Fibroblast of lung (primary cell): ENCODE measurements at regions not wholly inside any gene's neighbourhood (a gene's known extent, or its start where the extent isn't known, plus 50 kb on each side); places are given as distances from the start of the nearest gene placed in this dataset.

Experiments used
- DNase-seq, 2 donors: peaks; one replicate each; pipeline versions ENCODE4 v3.0.0 to v3.0.0-alpha.2; 2010; ENCODE audit warnings: low read depth in 2 of 2
- H2AFZ ChIP-seq: 2 replicates; pipeline ENCODE4 v1.5.1; 2012; ENCODE audit warnings: low read length, control low read depth, inconsistent platforms
- H3K27ac ChIP-seq: 2 replicates; pipeline ENCODE4 v1.5.1; 2011; ENCODE audit warnings: low read length, control low read depth; ENCODE audit not compliant: insufficient read depth
- H3K27me3 ChIP-seq: 2 replicates; pipeline ENCODE4 v1.5.1; 2011; ENCODE audit warnings: mild to moderate bottlenecking, low read length; ENCODE audit not compliant: control insufficient read depth, insufficient read depth
- H3K36me3 ChIP-seq: 2 replicates; pipeline ENCODE4 v1.5.1; 2011; ENCODE audit warnings: low read length; ENCODE audit not compliant: control insufficient read depth, insufficient read depth
- H3K4me1 ChIP-seq: 2 replicates; pipeline ENCODE4 v1.5.1; 2011; ENCODE audit warnings: low read length; ENCODE audit not compliant: control insufficient read depth, insufficient read depth; ENCODE audit errors: extremely low read depth
- H3K4me2 ChIP-seq: 2 replicates; pipeline ENCODE4 v1.5.1; 2011; ENCODE audit warnings: low read length, control low read depth; ENCODE audit not compliant: insufficient read depth; ENCODE audit errors: extremely low read depth
- H3K4me3 ChIP-seq, 4 experiments: fragments of 200-600 bp in 1 of 4; sonication (generic) in 1 of 4; replicated peaks in 1 of 4; 2 replicates each; pipeline ENCODE4 v1.5.1; 2011 to 2016; ENCODE audit warnings: low read length in 4 of 4, low read depth in 3 of 4, mild to moderate bottlenecking in 3 of 4, control low read depth in 2 of 4, inconsistent platforms in 1 of 4, mixed read lengths in 1 of 4; ENCODE audit not compliant: insufficient read depth in 1 of 4; ENCODE audit errors: control extremely low read depth in 1 of 4
- H3K79me2 ChIP-seq: 2 replicates; pipeline ENCODE4 v1.5.1; 2012; ENCODE audit warnings: mild to moderate bottlenecking, low read length, inconsistent platforms; ENCODE audit not compliant: control insufficient read depth, insufficient read depth
- H3K9ac ChIP-seq: 2 replicates; pipeline ENCODE4 v1.5.1; 2011; ENCODE audit warnings: mild to moderate bottlenecking, low read length, control low read depth; ENCODE audit not compliant: insufficient read depth
- H3K9me3 ChIP-seq: 2 replicates; pipeline ENCODE4 v1.5.1; 2012; ENCODE audit warnings: low read depth, low read length; ENCODE audit not compliant: control insufficient read depth, insufficient read depth
- H4K20me1 ChIP-seq: 2 replicates; pipeline ENCODE4 v1.5.1; 2011; ENCODE audit warnings: low read length; ENCODE audit not compliant: control insufficient read depth, insufficient read depth; ENCODE audit errors: extremely low read depth
- CTCF ChIP-seq, 2 donors: IDR thresholded peaks in 1 of 2; conservative IDR thresholded peaks in 1 of 2; 1 replicate in 1 of 2; 2 replicates in 1 of 2; pipeline ENCODE4 v1.5.1; 2011 to 2012; ENCODE audit warnings: low read length in 2 of 2, control low read depth in 1 of 2, inconsistent platforms in 1 of 2, low read depth in 1 of 2, mild to moderate bottlenecking in 1 of 2
- EZH2 ChIP-seq: IDR thresholded peaks from 2 replicates; pipeline ENCODE4 v1.5.1; 2012; ENCODE audit warnings: low read length, control low read depth, mild to moderate bottlenecking; ENCODE audit errors: missing control alignments

GRCh38 chr14:97058074-97058467 lies 260.9 kb downstream of the VRK1 start:
- no peaks in the 10 kb centered on the region for H4K20me1 ChIP-seq
- no peak for TF ChIP-seq CTCF (conservative IDR thresholded peaks at IDR 0.05 in 1 of 2, IDR thresholded peaks at IDR 0.05 in 1 of 2; ENCODE audit: low read depth in 1 of 2, low read length in 2 of 2)
- TF ChIP-seq EZH2, result no peak

DNA sequence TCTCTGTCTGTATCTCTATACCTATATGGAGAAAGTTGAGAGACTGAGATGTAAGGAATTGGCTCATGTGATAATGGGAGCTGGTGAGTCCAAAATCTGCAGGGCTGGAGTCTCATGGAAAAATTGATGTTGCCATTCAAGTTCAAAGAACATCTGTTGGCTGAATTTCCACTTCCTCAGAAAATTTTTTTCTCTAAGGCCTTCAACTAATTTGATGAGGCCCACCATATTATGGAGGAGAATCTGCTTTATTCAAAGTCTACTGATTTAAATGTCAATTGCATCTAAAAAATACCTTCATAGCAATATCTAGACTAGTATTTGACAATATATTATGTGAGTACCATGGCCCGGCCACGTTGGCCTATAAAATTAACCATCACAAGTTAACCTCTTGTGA lies 261.4 kb downstream of the VRK1 start:
- H3K4me3 ChIP-seq, result no peak overlapping the region
- no peak overlapping the region for H2AFZ ChIP-seq
- H3K9me3 ChIP-seq, result no peaks in the 10 kb centered on the region
- no peaks in the 10 kb centered on the region for H4K20me1 ChIP-seq
- H3K36me3 ChIP-seq, result no peaks in the 10 kb centered on the region
- no peak for TF ChIP-seq EZH2
- TF ChIP-seq CTCF (conservative IDR thresholded peaks at IDR 0.05 in 1 of 2, IDR thresholded peaks at IDR 0.05 in 1 of 2; ENCODE audit: low read depth in 1 of 2, low read length in 2 of 2), result no peak
- no peaks in the 10 kb centered on the region for H3K4me1 ChIP-seq
- no peak overlapping the region for H3K4me2 ChIP-seq
- no peaks in the 10 kb centered on the region for H3K27me3 ChIP-seq
- no peaks in the 10 kb centered on the region for H3K79me2 ChIP-seq
- DNase-seq, result no peak
- H3K9ac ChIP-seq, result no peak overlapping the region
- H3K27ac ChIP-seq, result no peak overlapping the region

More at GRCh38 chr14:97058074-97058467, 260.9 kb downstream of the VRK1 start:
- no peak overlapping the region for H3K9ac ChIP-seq
- no peak overlapping the region for H3K4me2 ChIP-seq
- no peaks in the 10 kb centered on the region for H3K36me3 ChIP-seq
- H3K4me1 ChIP-seq, result no peaks in the 10 kb centered on the region
- H3K4me3 ChIP-seq, result no peak overlapping the region
- H3K27me3 ChIP-seq, result no peaks in the 10 kb centered on the region
- H3K9me3 ChIP-seq, result no peaks in the 10 kb centered on the region
- no peak for DNase-seq
- no peak overlapping the region for H2AFZ ChIP-seq
- no peaks in the 10 kb centered on the region for H3K79me2 ChIP-seq
- no peak overlapping the region for H3K27ac ChIP-seq

DNA sequence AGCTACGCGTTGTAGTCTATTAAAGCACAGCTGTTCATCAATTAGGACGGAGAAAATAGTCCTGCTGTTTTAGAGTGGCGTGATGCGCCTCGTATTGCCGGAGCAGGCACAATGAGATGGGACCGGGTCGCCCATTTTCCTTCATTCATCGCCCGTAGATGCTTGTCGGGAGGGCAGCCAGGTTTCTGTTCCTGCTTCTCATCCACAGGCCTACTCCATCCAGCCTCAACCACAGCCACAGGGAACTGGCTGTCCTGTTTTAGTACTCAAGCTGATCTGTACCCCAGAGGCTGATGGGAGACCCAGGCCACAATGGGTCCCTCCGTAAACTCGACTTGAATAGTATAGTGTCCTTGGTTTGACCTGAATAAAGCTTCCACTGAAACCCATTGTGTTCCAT lies 264.0 kb downstream of the VRK1 start:
- H3K9me3 ChIP-seq, result no peaks in the 10 kb centered on the region

More for the DNA sequence above, 264.0 kb downstream of the VRK1 start:
- H3K27ac ChIP-seq, result no peak overlapping the region
- H3K36me3 ChIP-seq, result no peaks in the 10 kb centered on the region
- no peak overlapping the region for H2AFZ ChIP-seq
- no peak overlapping the region for H3K9ac ChIP-seq
- no peak for DNase-seq
- H3K4me2 ChIP-seq, result no peak overlapping the region
- TF ChIP-seq EZH2, result no peak
- TF ChIP-seq CTCF (conservative IDR thresholded peaks at IDR 0.05 in 1 of 2, IDR thresholded peaks at IDR 0.05 in 1 of 2; ENCODE audit: low read depth in 1 of 2, low read length in 2 of 2), result no peak
- H3K27me3 ChIP-seq, result no peaks in the 10 kb centered on the region
- no peak overlapping the region for H3K4me3 ChIP-seq
- H4K20me1 ChIP-seq, result no peaks in the 10 kb centered on the region
- H3K4me1 ChIP-seq, result no peaks in the 10 kb centered on the region
- no peaks in the 10 kb centered on the region for H3K79me2 ChIP-seq
